GM18867 (cell line): ENCODE measurements at regions not wholly inside any gene's neighbourhood (a gene's known extent, or its start where the extent isn't known, plus 50 kb on each side); places are given as distances from the start of the nearest gene placed in this dataset.
"Not testable (repeated sequence)": the region's sequence is repeated elsewhere in the genome, so short reads cannot be mapped to it uniquely, and the experiment has no call there.

Experiments used
- ATAC-seq: cut with Tn5 transposase; IDR thresholded peaks from one replicate; pipeline ENCODE4 v1.9.1; 2021; ENCODE audit warnings: mild to moderate bottlenecking, moderate library complexity; ENCODE audit not compliant: unreplicated experiment

DNA sequence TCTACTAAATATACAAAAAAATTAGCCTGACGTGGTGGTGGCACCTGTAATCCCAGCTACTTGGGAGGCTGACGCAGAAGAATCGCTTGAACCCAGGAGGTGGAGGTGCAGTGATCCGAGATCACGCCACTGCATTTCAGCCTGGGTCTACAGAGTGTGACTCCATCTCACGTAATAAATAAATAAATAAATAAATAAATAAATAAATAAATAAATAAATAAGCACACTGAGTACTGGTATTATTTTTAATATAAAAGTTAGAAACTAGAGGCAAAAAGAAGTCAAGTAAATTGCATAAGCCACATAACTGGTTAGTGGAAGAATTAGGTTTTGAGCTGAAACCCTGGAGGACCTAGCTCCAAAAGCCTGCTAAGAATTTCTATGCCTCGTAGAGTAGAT, 1262.7 kb upstream of the PABPC4L start:
- ATAC-seq: no peak

DNA sequence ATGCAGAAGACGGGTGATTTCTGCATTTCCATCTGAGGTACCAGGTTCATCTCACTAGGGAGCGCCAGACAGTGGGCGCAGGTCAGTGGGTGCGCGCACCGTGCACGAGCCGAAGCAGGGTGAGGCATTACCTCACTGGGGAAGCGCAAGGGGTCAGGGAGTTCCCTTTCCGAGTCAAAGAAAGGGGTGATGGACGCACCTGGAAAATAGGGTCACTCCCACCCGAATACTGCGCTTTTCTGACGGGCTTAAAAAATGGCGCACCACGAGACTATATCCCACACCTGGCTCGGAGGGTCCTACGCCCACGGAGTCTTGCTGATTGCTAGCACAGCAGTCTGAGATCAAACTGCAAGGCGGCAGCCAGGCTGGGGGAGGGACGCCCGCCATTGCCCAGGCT, 1246.0 kb upstream of the PABPC4L start:
- not testable (repeated sequence) for ATAC-seq

DNA sequence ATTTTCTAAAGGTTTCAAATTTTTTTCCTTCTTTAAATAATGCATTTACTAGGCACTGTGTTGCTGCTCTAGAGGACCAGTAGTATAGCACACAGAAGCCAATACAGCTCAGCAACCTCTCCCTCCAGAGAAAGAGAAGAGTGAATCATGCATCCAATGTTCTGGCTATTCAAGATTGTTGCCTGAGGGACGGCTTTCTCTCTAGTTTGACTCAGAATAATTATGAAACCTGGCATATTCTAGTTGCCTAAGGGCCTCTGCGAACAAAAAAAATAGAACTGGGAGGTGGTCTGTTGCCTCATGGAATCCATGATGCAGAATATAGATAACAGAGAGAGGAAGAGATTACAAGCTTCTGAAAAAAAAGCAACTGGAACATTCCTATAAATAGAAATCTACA, 1233.3 kb upstream of the PABPC4L start:
- ATAC-seq: no peak

DNA sequence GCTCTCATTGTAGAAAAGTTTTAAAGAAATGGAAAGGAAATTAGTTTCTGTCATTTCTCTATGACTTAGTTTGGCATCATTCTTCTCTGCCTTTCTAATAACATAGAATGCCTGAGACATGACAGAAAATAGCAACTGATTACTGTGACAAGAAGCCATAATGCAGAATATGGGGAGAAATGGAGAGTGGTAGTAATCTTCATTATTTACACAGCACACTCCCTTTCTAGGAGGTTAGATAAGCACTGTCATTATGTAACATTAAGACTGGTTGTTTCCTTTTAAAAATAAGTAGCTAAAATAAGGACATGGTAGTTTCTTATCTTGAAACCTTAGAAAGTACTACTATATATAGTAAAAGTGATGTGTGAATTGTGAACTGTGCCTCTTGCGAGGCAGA, 1227.9 kb upstream of the PABPC4L start:
- ATAC-seq: no peak

DNA sequence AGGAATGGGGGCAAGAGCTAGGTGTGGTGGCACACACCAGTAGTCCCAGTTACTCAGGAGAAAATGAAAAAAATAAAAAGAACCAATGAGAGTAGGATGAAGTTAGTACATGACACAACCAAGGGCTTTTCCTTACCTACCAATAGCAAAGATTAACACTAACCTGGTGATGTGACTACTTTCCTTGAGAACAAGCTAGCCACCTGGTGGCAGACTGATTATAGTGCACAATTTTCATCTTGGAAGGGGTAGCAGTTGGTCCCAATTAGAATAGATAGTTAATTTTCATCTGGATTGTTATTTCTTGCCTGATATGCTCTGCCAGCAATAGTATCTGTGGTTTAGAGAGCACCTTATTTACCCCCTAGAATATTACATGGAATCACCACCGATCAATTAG, 1216.8 kb upstream of the PABPC4L start:
- no peak for ATAC-seq

DNA sequence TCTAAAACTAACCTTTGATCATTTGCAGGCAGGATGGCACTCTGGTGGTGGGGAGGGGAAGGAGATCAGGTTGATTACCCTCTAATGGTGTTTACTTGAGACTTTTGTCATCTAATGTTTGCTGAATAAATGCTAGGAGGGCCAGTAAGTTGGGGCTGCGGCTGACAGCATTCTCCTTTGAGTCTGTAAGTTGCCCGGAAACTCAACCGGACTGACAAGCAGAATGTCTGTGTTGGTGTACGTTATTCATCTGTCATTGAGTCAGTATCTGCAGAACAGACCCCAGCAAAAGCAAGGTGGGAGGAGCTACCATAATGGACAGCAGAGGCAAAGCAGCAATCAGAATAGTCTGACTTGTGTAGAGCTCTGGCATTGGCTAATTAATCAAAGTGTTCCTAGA, 1210.6 kb upstream of the PABPC4L start:
- no peak for ATAC-seq

DNA sequence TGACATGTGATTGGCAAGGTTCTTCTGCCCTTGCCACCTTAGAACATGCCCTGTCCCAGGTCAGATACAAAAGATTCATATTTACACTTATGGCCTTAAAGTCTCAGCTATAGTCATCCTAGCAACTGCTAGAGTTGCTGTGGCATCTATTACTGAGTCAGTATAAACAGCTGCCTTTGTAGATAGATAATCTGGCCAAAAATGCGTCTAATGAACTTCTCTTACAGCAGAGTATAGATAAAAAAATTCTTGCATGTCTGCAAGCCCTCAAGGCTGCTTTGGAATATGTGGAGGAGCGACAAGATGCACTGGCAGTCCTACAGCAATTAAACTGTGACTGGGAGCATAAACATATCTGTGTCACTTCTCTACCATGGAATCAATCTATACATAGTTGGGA, 1209.7 kb upstream of the PABPC4L start:
- ATAC-seq: no peak

DNA sequence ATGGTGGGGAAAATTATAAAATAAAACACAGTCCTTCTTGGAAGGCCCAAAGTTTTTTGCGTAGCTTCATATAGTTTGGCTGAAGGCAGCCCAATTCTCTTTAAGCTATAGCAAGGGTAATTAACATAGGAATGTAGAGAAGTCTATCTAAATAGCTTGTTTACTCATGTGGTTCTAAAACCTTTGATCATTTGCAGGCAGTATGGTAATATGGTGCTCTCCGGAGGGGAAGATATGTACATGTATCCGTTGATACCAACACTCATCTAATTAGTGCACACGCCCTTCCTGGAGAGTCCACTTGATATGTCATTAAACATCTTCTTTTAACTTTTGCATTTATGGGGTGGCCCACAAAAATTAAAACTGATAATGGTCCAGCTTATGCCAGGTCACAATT, 1207.7 kb upstream of the PABPC4L start:
- not testable (repeated sequence) for ATAC-seq

DNA sequence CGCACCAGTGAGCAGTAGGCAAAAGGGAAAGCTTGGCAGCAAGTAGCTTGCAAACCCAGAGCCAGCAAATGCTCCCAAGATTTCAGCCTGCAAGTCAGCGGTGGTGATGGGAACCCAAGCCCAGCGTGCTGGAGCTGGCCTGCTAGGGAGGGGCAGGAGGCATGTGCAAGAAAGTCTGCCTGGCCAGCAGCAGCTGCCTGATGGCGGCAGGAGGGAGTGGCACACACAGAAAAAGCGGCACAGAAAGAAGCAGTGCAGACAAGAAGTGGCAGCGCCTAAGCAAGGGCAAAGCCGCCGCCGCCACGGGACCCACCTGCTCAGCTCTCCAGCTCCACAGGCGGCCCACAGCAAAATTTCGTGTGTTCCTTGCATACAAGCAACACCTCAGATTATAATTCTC, 1206.5 kb upstream of the PABPC4L start:
- ATAC-seq: no peak

DNA sequence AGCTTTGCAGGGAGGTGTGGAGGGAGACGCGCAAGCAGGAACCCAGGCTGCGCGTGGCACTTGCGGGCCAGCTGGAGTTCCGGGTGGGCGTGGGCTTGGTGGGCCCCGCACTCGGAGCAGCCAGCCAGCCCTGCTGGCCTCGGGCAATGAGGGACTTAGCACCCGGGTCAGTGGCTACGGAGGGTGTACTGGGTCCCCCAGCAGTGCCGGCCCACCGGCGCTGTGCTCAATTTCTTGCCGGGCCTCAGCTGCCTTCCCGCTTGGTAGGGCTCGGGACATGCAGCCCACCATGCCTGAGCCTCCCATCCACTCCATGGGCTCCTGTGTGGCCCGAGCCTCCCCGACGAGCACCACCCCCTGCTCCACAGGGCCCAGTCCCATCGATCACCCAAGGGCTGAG, 1205.0 kb upstream of the PABPC4L start:
- not testable (repeated sequence) for ATAC-seq

DNA sequence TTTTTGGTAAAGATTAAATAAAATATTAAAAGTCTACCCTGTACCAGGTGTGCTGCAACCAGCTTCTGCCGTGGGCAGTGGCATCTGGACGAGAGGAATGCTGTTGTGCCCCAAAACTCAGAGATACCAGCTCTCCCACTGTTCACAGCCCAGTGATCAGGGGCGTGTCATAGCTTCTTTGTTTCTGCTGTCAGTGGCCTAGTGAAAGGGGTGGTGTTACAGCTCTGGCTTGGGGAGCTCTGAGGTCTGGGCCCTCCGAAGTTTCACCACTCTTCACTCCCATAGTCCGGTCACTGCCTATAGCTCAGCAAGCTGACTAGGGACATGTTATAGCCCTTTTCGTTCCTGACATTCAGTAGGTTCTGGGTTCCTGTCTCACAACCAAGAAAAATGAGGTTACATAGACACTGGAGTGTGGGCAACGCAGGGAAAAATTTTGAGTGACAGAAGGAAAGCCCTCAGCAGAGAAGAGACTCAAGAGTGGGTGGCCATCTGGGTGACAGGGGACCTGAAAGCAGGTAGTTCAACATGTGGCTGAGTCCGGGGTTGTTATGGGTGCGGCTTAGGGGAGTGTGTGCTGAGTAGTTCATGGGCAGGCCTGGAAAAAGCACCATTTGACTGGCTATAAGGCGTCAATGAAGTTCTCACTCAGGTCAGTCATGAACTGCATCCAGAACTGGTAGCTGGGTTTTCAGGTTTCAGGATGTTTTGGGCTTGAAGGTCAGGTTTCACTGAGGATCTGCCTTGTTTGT, 1184.4 kb upstream of the PABPC4L start:
- ATAC-seq: no peak

DNA sequence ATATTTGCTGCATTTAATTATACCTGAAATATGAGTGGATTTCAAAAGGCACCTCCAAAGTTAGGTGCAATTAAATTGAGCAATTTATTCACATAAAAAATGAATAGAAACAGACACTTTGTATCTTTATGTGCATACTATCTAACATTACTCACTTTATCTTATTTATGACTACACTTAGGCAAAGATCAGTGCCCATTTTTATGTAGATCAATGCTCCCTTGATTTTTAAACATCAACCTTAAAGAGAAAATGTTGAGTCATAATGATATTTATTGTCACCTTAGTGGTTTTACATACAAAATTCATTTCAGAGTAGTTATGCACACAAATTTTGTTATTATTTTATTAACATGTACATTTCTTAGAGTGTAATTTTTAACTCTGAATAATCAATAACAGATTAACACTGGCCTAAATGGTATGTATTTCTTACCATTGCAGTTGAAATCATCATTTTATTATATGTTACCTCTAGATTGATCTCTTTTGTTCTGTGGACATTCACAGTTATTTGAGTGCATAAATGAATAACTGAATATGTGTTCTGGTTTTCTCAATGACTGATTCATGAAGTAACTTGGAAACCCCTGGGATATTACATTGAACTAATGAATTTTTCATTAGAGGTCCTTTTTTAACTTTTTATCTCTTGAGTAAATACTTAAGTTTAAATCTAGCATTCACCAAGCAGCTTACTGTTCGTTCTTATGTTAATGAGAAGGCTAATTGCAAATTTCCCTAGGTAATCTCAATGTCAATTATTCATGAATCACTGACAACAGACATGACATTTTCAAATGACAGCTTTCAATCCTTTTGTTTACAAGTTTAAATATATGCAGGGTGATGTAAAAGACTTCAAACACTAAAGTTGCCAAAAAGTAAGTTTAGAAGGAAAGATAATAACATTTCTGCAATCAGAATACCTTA, 1182.0 kb upstream of the PABPC4L start:
- ATAC-seq: no peak

DNA sequence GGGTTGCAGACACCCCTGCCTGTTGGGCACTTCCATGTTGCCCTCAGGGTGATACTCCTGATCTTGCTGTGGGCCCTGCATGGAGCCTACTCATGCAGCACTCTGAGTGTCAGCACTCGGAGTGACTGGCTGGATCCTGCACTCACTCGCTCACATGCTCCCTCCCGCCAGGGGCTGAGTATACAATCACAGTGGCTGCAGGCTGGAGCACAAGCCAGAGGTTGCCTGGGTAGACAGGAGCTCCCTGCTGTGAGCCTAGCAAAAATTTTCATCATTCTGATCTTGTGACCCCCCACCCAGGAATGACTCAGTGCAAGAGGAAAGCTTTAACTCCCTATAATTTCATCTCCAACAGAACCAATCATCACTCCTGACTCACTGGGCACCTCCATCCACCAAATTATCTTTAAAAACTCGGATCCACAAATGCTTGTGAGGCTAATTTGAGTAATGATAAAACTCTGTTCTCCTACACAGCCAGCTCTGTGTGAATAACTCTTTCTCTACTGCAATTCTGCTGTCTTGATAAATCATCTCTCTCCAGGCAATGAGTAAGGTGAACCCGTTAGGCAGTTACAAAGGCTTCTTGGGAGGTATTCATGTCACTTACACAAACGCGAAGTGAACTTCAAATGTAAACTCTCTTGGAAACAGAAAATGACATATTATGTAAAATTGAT, 1180.8 kb upstream of the PABPC4L start:
- ATAC-seq: no peak

DNA sequence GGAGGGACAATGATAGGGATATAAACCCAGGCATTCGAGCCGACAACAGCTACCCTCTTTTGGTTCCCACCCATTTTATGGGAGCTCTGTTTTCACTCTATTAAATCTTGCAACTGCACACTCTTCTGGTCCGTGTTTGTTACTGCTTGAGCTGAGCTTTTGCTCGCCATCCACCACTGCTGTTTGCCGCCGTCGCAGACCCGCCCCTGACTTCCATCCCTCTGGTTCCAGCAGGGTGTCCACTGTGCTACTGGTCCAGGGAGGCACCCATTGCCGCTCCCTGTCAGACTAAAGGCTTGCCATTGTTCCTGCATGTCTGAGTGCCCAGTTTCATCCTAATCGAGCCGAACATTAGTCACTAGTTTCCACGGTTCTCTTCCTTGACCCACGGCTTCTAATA, 1170.5 kb upstream of the PABPC4L start:
- no peak for ATAC-seq

DNA sequence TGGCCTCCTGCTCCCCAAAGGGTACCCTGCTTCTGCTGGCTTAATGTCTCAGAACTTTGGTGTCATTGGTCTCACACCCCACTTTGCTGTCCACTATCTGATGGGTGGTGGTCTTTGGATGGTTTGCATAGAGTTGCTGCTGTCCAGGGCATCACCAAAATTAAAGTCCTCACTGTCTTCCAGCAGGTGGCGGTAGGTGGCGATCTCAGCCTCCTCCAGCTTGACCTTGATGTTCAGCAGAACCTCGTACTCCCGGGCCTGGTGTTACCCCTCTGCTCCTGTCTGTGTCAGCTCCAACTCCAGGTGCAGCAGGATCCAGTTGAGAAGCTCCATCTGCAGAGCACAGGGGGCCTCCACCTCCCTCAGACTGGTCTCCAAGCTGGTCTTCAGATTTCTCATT, 1169.5 kb upstream of the PABPC4L start:
- ATAC-seq: no peak

DNA sequence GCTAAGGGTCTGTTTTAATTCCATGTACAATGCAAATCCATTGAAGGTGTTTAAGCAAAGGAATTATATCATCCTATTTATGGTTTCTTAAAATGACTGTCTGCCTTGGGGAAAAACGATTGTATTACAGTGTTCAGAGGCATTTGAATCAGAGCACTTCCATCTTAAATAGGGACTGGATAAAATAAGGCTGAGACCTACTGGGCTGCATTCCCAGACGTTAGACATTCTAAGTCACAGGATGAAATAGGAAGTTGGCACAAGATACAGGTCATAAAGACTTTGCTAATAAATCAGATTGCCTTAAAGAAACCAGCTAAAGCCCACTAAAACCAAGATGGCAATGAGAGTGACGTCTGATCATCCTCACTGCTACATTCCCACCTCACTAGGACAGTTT, 1167.2 kb upstream of the PABPC4L start:
- ATAC-seq: no peak

DNA sequence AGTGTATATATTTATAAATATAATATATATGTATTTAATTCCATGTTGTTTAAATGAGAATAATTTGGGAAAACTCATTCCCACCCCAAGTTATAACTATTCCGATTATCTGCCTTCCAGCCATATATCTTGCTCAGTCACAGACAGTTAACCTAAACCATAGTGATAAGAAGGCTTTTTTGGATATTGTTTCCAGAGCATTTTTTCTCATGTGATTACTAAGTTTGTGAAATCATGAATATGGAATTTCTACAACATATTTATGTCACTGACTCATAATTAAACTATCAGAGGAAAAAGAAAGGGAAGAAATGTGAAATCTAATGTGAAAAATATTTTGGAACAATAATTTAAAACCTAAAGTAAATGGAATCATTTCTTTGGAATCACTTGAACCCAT, 1163.5 kb upstream of the PABPC4L start:
- no peak for ATAC-seq

DNA sequence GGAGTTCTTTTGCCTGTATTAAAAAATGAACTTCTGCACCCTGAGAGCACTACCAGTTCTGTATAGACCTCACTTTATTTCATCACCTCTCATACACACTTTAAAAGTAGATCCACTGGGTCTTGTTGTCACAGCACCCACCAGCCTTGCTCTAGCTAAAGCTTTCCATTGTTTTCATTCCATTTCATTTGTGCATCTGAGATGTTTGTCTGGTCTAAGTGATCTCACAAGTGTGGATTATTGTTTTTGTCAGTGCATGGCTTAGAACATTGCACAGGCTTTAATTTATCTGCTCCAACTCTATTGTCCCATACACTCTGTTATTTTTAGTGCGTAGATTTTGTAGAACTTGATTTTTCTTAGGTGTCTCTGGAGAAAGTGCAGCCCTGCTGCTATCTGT, 1157.5 kb upstream of the PABPC4L start:
- no peak for ATAC-seq

DNA sequence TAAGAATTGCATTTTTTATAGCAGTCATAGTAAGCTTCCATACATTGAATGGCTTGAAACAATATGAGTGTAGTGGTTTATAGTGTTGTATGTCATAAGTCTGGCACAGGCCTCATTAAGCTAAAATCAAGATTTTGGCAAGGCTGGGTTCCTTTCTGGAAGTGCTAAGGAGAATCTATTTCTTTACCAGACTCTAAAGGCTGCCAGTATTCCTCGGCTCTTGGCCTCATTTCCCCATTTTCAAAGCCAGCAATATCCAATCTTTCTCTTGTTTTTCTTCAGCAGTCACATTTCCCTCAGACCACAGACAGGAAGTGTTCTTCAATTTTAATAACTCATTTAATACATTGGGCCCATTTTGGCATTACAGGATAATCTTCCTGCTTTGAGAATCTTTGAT, 1155.5 kb upstream of the PABPC4L start:
- ATAC-seq: no peak

DNA sequence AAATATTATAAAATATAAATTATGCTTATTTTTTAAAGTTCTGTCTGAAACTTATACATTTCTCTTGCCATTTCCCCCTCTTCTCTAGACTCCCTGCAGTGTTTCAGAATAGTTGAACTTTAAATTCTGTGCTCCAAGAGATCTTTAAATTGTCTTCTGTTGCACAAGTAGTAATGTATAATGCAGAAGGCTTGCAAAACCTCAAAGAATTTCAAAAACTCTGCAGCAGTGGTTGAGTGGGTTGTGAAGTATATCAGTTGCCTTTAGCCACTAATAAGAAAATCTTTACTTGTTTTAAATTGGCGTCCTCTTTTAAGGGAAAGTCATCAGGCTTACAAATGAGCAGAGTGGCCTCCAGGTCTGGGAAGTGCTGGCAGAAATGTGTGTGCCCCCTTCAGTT, 1153.3 kb upstream of the PABPC4L start:
- no peak for ATAC-seq

DNA sequence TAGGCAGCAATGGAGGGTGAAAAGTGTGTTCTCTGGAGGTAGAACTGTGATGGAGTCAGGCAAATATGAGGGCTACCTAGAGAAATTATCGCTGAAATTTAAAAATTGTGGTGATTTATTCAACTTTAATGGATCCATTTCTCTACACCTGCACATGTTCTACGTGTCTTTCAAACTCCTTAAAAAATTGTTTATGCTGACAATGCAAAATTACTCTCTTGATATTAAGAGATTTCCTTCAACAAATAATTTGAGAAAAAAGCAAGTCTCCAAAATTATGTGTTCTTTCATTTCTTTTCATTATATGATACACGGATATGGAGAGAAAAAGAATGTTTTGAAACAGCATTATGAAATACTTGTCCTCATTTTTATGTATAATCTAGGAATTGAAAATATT, 1151.4 kb upstream of the PABPC4L start:
- no peak for ATAC-seq

DNA sequence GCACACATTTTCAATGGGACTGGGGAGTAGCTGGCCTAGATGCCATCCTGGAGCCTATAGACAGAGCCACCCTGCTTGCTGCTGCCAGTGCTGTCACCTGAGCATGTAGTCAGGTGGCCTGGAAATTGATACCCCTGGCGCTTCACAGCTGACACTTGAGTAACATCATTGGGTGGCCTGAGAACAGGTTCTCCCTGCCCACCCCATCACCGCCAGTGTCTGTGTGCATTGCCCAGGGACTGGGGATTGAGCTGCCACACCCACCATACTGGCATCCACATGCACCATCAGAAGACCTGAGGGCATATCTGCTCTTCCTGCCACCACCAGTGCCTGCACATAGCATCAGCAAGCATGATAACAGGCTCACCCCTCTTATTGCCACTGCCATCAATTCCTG, 1142.9 kb upstream of the PABPC4L start:
- ATAC-seq: no peak
